MCF 10A (cell line): ENCODE measurements at regions not wholly inside any gene's neighbourhood (a gene's known extent, or its start where the extent isn't known, plus 50 kb on each side); places are given as distances from the start of the nearest gene placed in this dataset.

Experiments used
- BruUV-seq: library from RNA; stranded (reverse); fragments of 400-500 nt; replicated peaks from 2 replicates; lab custom pipeline; 2021; lab: Mats Ljungman, UMichigan
- CTCF ChIA-PET: fragments of 300-600 bp; sonication (Branson Sonifier 250); formaldehyde crosslinking; extraction: SDS; loops from one replicate; lab custom pipeline; 2021; ENCODE audit warnings: antibody characterized with exemption, inconsistent platforms; lab: Yijun Ruan, JAX
- POLR2A ChIA-PET: fragments of 300-600, 350-650 bp; sonication (Branson Sonifier 250); formaldehyde crosslinking; extraction: SDS; loops from one replicate; lab custom pipeline; 2020; ENCODE audit warnings: antibody characterized with exemption, inconsistent platforms; lab: Yijun Ruan, JAX
- DNase-seq: peaks from one replicate; pipeline ENCODE4 v3.0.0-alpha.2; 2018; ENCODE audit not compliant: unreplicated experiment
- H3K27ac Mint-ChIP-seq: one replicate; pipeline ENCODE4 v1.8.0; 2022; ENCODE audit warnings: mild to moderate bottlenecking, low read depth, mixed read lengths; ENCODE audit not compliant: unreplicated experiment
- H3K27me3 Mint-ChIP-seq: one replicate; pipeline ENCODE4 v1.8.0; 2022; ENCODE audit warnings: mixed read lengths; ENCODE audit not compliant: insufficient read depth, unreplicated experiment
- H3K36me3 Mint-ChIP-seq: one replicate; pipeline ENCODE4 v1.8.0; 2022; ENCODE audit warnings: mild to moderate bottlenecking, moderate library complexity, mixed read lengths; ENCODE audit not compliant: insufficient read depth, unreplicated experiment
- H3K4me1 Mint-ChIP-seq: one replicate; pipeline ENCODE4 v1.8.0; 2022; ENCODE audit warnings: mixed read lengths; ENCODE audit not compliant: insufficient read depth, unreplicated experiment
- H3K4me3 Mint-ChIP-seq: one replicate; pipeline ENCODE4 v1.8.0; 2022; ENCODE audit warnings: mild to moderate bottlenecking, moderate library complexity, mixed read lengths; ENCODE audit not compliant: unreplicated experiment
- H3K9me3 Mint-ChIP-seq: one replicate; pipeline ENCODE4 v1.8.0; 2022; ENCODE audit warnings: mixed read lengths; ENCODE audit not compliant: unreplicated experiment
- CTCF ChIP-seq: fragments of 200-600 bp; IDR thresholded peaks from one replicate; pipeline ENCODE4 v1.8.0; 2022; ENCODE audit warnings: antibody characterized with exemption, mild to moderate bottlenecking; ENCODE audit not compliant: unreplicated experiment
- intact Hi-C: fragments of 100-400 bp; cut with micrococcal nuclease; formaldehyde crosslinking; loops from 2 replicates; pipeline ENCODE4 v1.14.1; 2022

DNA sequence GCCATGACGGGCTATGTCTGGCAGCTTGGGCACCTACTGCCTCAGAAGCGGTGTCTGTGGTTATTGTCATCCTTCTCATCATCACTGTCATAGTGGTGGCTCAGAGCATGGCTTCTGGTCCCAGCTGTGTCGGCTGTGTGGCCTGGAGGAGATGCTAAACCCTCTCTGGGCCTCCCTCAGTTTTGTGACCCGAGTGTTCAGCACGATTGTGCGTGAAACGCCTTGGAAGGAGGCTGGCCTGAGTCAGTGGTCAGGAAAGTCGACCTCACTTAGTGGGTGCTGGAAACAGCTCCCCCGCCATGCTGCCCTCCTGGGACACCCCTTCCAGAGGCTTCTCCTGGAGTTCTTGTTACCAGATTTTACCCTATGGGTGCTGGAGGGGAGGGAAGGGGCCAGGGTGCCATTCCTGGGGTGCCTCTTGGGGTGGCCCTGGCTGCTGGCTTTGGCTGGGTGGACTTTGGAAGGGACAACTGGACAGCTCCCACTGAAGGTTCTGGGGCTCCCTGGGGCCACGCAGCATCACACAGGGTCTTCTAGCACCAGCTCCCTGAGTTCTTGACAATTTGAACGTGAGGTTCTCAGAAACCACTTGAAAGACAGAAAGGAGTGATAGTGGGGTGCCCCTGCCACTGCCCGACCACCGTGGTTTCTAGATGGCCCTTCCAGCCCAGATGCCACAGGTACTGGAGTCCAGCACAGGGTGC, 226.5 kb upstream of the GSE1 start:
- Mint-ChIP-seq H3K4me3 (no peak overlapping the region), H3K27ac (no peak overlapping the region), H3K36me3 (no peaks in the 10 kb centered on the region), H3K27me3 (no peaks in the 10 kb centered on the region), H3K4me1 (peaks cover 36% of the 10 kb centered on the region), H3K9me3 (peaks cover 8% of the 10 kb centered on the region)
- no TSS peak for BruUV-seq
- no peak for TF ChIP-seq CTCF
- ChIA-PET CTCF (interaction anchor here (1.2 to 1.4 kb wide), 2 partner anchors 111 to 171 kb away, joined by 3 read pairs; no protein-coding TSS in a partner anchor), POLR2A (interaction anchor here (0.8 to 1.6 kb wide), 3 partner anchors 8 to 128 kb away, joined by 3 to 6 read pairs (median 5); no protein-coding TSS in a partner anchor)
- intact Hi-C loops, result no loop called here
- no peak for DNase-seq

DNA sequence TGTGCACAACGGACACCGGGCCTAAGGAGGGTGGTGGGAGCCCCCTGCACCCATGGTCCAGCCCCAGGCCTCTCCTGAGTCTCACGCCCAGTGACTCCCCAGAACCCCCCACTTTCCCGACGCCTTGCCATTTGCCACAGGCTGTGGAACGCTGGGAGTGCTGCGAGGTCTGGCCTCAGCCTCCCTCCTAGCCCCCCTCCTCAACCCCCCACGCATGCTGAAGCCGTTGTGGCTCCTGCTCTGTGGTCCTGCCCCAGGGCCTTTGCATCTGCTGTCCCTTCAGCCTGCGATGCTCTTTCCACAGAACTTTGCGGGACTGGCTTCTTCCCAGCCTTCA, 226.0 kb upstream of the GSE1 start:
- no TSS peak for BruUV-seq
- intact Hi-C loops, result no loop called here
- ChIA-PET POLR2A (interaction anchor here (0.8 to 1.3 kb wide), 2 partner anchors 8 to 9 kb away, joined by 3 to 5 read pairs; no protein-coding TSS in a partner anchor), CTCF (interaction anchor here (1.2 to 1.4 kb wide), 2 partner anchors 112 to 171 kb away, joined by 3 read pairs; no protein-coding TSS in a partner anchor)
- H3K27ac Mint-ChIP-seq, result no peak overlapping the region
- H3K36me3 Mint-ChIP-seq, result no peaks in the 10 kb centered on the region
- no peaks in the 10 kb centered on the region for H3K27me3 Mint-ChIP-seq
- peaks cover 8% of the 10 kb centered on the region for H3K9me3 Mint-ChIP-seq
- TF ChIP-seq CTCF, result no peak
- no peak for DNase-seq
- H3K4me1 Mint-ChIP-seq, result peaks cover 40% of the 10 kb centered on the region
- no peak overlapping the region for H3K4me3 Mint-ChIP-seq

- no TSS peak for BruUV-seq
- CTCF ChIA-PET, result no interaction called here
- no peak overlapping the region for H3K27ac Mint-ChIP-seq
Measured at GRCh38 chr16:85387731-85388295, 225.3 kb upstream of the GSE1 start.

More at GRCh38 chr16:85387731-85388295, 225.3 kb upstream of the GSE1 start:
- TF ChIP-seq CTCF, result no peak
- no peak for DNase-seq
- Mint-ChIP-seq H3K4me1 (peaks cover 40% of the 10 kb centered on the region), H3K27me3 (no peaks in the 10 kb centered on the region), H3K36me3 (no peaks in the 10 kb centered on the region), H3K4me3 (no peak overlapping the region), H3K9me3 (peaks cover 8% of the 10 kb centered on the region)
- intact Hi-C loops, result no loop called here
- POLR2A ChIA-PET, result no interaction called here
